IPS-11a (cell line): ENCODE measurements at regions not wholly inside any gene's neighbourhood (a gene's known extent, or its start where the extent isn't known, plus 50 kb on each side); places are given as distances from the start of the nearest gene placed in this dataset.

Experiments
- H3K4me3 ChIP-seq: one replicate; pipeline ENCODE4 v1.5.1; 2013; ENCODE audit warnings: low read depth, low read length, control low read depth

DNA sequence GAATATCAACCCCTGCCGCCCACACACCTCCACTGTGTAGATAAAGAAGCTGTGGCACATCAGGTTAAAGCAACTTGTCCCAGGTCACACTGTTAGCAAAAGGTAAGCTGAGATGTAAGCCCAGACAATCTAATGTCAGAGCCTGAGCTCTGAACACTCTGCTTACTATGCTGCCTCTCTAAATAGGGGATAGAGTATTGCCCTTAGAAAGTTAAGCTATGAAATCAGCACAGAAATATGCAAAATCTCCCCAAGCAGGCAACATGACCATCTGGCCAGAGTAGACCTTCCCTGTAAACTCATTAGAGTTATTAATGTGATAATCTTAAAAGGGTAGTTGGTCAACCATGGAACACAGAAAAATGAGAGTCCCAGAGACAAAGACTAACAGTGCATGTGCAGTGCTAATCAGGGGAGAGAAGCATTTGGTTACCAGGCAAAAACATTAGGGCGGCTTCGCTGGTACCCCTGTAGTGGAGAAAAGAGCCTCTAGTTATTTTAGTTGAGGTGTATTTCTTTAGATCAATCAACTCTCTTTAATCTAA lies 171.0 kb downstream of the BTG1 start:
- H3K4me3 ChIP-seq: no peak overlapping the region

DNA sequence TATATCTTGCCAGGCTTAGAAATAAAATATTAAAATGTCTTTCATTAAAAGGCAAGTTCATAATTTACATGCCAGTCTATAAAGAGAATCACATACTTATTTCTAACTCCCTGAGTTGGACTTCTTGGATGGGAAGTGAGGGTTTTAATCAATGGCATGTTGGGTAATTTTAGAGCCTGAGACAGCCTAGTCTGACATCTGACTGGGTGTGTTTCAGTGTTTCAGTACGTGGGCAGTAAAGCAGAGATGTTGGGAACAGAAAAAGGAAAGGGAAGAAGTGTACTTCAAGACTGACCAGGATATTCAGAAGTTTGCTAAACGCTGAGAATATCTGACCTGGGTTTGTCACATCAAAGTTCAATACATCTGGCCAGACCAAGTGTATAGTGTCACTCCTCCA lies 171.8 kb downstream of the BTG1 start:
- H3K4me3 ChIP-seq: no peak overlapping the region

DNA sequence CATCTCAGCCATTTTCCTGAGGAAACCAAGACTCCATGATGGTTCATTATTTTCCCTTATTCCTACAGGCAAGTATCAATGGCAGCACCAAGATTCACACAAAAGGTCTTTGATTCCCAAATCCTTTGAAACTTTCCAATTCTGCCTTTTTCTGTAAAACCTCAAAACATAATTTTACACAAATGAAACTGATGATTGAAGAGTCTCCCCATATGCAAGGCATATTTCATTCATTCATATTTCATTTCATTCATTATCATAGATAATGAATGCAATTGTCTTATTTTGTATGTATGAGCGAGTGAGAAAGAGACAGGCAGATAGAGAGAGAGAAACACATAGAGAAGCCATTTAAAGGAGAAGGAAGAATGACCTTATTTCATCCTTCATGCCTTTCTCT lies 172.8 kb downstream of the BTG1 start:
- no peak overlapping the region for H3K4me3 ChIP-seq

DNA sequence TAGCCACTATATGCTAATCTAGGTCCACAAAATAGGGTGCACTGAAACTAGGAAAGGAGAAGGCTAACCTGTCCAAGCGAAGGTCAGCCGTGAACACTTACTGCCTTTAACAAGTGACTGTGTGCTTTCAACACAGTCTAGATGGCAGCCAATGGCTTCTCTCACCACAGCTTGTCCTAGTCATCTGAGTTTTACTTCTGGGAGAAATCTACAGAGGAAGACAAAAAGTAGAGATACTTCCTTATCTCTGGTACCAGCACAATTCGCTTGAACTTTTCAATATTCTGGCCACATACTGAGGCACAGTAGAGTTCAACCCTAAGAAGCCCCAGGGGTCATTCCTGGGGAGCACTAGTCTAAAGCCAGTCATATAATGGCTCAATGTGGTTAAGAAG lies 176.9 kb downstream of the BTG1 start:
- no peak overlapping the region for H3K4me3 ChIP-seq

DNA sequence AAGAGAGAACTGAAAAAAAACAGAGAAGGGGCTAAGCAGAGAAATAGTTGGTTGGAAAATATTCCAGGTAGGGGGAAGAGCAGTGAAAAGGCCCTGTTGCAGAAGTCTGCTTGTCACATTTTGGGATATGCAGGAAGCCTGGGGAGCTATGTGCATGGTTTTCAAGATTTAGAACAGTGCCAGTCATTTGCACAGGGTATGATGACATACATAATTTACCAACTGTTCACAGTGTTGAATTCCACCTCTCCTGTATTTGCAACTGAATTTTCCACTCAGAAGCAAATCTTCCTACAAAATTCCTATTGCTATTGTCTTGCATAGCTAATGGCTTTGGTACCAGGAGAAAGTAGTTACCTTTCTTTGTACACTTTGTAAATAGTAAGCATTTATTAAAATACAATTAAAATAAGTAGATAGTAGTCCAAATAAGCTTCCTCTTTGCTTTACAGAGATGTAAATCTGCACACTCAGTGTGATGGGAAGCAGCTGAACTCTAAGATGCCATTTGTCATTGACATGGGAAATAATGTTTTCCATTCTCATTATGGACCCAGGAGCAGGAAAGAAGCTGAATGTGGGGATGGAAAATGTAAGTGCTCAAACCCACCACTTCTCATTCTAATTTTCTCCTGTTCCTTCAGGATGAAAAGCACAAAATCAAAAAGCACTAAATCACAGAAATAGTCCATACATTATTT lies 177.4 kb downstream of the BTG1 start:
- H3K4me3 ChIP-seq: no peak overlapping the region

DNA sequence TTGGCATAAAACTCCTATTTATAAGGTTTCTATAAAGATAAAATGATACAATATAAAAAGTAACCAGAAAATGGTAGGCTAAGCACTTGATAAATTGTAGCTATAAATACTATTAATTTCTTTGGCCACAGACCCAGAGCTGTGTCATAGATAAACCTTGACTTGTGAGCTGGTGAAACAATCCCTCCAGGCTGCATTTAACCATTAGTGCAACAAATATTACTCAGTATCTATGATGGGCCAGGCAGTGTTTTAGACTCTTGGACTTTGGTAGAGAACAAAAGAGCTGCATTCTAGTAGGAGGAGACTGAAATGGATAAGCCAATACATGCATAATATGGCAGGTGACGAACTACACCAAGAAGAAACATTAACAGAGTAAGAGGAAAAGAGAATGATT lies 178.1 kb downstream of the BTG1 start:
- no peak overlapping the region for H3K4me3 ChIP-seq

DNA sequence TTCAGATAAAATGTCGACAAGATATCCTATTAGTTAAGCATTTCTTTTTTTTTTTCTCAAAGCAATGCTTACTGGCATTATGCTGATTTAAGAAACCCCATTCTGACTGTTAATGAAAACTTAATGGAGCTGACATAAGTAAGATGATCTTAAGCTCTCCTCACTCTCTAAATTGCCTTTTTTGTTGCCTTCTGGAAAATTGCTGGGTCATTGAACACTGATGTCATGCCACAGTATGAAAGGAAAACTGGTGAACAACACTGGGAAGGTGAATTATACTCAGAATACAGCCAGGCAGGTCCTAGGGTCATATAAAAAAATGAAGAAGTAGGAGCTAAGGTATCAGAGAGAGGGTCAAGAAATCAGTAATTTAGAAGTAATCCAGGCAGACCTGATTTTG lies 179.9 kb downstream of the BTG1 start:
- no peak overlapping the region for H3K4me3 ChIP-seq

DNA sequence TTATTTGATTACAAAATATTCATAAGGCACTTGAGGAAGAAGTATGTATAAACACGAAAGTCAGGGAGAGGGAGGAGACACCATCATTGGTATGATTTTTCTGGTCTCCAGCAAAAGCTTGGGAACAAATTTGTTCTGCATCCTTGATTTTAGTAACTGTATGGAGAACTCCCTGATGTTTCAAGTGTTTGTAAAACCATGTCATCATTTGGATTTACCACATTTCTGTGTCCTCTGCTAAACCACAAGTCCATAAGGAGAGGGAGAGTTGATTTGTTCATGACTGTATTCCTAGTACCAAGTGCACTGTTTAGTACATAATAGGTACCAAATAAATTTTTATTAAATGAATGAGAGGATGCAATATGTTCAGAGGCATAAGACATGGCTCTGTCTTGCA lies 181.1 kb downstream of the BTG1 start:
- H3K4me3 ChIP-seq: no peak overlapping the region

DNA sequence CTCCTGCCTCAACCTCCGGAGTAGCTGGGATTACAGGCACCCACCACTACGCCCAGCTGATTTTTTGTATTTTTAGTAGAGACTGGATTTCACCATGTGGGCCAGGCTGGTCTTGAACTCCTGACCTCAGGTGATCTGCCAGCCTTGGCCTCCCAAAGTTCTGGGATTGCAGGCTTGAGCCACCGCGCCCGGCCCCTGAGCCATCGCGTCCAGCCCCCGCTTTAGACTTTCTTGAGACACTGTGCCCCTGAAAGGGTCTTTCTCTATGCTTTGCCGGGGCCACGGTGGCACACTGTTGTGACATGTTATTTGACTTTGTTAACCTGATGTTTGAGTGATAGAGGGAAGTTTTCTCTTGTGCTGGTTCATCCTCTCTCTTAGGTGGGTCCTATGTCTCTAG lies 186.4 kb downstream of the BTG1 start:
- no peak overlapping the region for H3K4me3 ChIP-seq

DNA sequence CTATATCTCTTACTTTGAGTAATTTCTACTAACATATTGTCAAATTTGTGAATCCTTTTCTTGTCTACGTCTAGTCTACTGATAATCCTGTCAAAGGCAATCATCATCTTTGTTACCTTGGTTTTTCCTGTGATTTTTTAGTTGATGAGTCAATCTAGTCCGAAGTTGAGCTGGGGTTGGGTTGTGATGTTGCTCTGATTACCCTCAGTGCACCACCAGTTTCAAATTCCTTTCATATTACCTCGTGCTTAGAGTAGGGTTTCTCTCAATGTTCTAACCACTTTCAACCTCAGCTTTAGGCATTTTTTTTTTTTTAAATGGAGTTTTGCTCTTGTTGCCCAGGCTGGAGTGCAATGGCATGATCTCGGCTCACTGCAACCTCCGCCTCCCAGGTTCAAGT lies 186.8 kb downstream of the BTG1 start:
- H3K4me3 ChIP-seq: no peak overlapping the region

DNA sequence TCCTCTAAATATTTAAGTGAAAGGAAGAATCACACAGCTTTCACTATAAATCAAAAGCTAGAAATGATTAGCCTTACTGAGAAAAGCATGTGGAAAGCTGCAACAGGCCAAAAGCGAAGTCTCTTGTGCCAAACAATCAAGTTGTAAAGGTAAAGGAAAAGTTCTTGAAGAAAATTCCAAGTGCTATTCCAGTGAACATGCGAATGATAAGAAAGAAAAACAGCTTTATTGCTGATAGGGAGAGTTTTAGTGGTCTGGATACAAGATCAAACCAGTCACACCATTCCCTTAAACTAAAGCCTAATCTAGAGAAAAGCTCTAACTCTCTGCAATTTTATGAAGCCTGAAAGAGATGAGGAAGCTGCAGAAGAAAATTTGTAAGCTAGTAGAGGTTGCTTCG lies 190.9 kb downstream of the BTG1 start:
- H3K4me3 ChIP-seq: no peak overlapping the region

DNA sequence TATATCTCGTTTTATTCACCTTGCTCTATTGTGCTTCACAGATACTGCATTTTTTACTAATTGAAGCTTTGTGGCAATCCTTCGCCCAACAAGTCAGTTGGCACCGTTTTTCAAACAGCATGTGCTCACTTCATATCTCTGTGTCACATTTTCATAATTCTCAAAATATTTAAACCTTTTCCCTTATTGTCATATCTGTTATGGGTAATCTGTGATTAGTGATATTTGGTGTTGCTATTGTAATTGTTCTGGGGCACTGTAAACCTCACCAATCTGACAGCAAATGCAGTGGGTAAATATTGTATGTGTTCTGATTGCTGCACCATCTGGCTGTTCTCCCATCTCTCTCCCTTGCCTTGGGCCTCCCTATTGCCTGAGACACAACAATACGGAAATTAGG lies 191.3 kb downstream of the BTG1 start:
- H3K4me3 ChIP-seq: no peak overlapping the region

DNA sequence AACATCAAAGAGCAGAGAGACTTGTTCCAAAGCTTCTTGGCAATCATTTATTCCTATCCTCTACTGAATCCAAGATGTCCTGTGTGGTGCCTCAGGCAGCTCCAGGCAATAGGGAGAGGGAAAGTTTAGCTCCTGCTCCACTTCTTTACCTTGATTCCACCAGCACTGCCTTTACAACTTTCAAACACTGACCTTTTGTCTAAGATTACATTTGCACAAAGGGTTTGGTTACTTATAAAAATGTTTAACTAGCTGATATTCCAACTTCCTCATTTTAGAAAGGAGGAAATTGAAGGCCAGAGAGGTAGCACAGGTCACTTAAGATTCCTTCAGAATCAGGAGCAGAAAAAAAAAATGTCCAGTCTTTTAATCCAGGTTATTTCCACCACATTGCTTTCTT lies 192.7 kb downstream of the BTG1 start:
- no peak overlapping the region for H3K4me3 ChIP-seq

DNA sequence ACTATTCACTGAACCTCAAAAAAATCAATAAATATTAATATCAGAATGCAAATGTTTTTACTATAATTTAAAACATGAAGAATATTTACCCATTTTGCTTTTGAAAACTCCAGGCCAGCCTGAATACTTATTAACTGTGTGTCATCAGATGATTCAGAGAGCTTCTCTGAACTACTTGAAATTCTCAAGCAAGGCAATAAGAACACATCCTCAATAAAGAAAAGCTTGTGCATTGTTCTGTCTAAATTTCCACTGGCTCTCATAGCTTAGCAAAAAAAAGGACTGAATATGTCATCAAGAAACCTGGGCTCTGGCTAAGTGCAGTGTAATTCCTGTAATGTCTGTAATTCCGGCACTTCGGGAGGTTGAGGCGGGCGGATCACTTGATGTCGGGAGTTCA lies 194.1 kb downstream of the BTG1 start:
- H3K4me3 ChIP-seq: no peak overlapping the region

DNA sequence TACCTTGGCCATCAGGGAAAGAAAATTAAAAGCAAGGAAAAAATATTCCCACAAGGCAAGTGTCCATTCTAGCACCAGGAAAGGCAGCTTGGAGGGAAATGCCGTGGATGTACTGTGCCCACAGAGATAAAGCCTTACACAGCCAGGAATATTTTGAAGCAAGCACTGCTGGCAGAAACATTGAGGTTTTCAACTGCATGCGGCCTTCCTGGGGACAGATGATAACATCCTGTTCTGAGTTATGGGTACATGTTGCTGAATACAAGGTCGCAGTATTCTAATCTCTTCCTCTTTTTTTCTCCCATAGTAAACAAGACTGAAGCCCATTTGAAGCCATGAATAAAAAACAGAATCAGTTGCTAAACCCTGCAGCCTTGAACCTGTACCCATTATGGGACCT lies 197.1 kb downstream of the BTG1 start:
- H3K4me3 ChIP-seq: no peak overlapping the region

DNA sequence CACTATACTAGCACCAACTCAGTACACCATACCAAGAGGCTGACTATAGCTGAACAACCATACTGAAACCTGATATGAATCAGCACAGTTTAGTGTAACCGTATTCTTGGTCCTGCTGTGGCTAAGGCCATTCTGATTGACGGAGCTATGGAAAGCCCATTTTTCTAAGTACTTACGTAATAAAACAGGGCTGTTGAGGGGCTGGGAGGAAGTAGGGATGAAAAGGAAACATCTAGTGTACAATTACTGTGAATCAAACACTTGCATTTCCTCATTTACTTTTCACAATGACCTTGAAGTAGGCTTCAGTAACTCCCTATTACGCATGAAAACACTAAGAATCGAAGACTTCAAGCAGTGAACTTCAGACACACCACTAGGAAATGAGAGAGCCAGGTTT lies 198.2 kb downstream of the BTG1 start:
- H3K4me3 ChIP-seq: no peak overlapping the region

DNA sequence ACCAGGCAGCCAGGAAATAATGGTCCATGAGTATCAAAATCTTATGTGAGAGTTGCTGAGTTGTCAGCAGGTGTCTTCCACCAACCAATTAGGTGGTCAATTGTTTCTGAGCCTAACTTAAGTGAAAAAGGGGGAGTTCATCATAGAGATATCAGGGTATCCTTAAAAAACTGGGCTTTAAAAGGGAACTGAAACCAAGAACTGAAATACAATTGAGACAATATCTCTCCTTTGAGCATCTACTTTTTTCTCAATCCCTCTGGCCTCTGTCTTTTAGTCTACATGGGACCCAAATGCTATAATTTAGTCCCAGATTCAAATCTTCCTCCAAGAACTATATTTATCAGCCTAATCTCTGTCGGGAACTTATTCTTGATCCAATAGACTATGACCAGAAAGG lies 201.0 kb downstream of the BTG1 start:
- no peak overlapping the region for H3K4me3 ChIP-seq

DNA sequence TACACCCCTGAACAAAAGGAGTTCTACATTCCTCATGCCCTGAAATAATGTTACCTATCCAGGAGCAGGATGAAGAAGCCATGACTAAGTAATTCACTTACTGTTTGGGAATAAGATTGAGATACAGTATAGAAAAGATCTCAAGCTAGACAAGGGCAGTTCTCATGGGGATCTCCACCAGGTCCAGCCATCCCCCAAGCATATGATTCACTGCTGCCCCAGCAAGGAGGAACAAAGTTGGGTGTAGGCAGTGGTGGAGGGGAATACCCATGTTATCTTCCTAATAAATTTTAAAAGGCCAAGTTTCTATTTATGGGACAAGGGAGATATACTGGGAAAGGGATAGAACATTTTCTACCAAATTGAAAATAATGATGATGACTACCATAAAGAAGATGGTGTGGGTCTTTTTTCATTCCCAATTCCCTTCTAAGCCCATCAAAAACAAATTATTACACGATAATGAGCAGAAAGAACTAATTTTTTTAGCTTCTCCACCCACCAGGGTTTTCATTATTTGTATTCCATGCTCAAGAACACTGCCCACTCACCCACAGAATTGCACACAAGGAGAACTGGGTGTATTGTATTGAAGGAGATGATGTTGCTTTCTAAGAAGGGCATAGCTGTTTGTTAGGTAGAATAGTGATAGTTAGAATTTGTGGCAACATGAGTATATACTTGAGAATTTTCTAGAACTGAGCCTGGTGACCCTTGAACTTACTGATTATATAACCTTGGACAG lies 204.6 kb downstream of the BTG1 start:
- H3K4me3 ChIP-seq: no peak overlapping the region

DNA sequence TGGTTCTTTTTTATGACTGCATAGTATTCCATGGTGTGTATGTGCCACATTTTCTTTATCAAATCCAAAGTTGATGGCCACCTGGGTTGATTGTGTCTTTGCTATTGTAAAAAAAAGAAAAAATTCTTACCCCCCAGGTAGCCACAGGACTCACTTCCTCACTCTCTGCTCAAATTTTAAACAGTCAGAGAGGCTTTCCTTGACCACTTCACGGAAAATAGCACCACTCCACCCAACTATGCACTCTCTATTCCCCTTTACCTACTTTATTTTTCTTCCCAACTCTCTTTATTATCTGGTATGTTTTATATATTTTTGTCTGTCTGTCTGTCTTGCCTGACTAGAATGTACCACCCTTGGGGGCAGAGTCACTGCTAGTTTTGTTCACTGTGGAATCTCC lies 205.3 kb downstream of the BTG1 start:
- H3K4me3 ChIP-seq: no peak overlapping the region

DNA sequence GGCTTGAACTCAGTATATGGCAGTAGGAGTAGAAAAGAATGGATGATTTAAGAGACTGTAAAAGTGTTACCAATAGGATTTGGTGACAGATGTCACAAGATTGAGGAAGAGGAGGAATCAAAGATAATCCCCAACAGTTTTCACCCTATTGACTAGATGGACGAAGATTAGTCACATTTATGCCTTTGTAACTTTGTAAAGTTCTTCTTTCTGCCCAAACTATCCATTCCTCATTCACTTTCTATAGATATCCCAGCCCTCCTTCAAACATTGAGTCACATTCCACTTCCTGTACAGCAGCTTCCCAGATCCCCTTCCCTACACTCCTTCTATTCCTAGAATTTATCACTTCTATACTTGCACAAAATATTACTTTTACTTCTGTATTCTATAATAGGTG lies 207.9 kb downstream of the BTG1 start:
- H3K4me3 ChIP-seq: no peak overlapping the region

DNA sequence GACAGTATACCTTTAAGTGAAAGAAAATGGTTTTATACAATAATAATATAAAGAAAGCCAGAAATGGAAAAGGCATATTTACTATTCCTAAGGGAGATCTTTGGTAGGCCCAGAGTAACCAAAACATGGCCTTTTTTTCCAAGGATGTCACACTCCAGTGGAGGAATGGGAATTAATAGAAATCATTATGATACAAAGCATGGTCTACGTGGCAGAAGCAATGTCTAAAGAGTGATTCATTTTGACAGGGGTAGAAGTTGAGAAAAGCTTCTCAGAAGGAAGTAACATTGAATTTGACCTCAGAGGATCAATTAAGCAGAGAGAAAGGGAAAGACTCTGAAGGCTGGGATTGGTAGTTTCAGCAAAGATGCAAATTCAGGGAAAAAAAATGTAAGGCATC lies 208.6 kb downstream of the BTG1 start:
- no peak overlapping the region for H3K4me3 ChIP-seq

DNA sequence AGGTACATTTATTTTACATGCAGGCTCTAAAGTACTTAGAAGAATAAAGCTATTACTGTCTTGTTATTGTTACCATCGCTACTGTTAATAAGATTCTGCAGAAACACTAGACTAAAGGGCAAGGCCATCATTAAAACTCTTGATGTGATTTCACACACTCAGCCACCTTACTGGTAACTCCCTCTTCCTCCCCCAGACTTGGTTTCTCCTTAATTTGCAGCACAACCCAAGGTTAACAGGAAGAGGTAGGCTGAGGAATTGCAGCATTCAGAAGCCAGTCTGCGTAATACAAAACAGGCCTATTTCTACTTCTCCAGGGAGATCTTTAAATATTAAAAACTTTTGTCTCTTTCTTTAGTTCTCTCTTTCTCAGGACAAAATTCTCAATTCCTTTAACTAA lies 210.3 kb downstream of the BTG1 start:
- H3K4me3 ChIP-seq: no peak overlapping the region

DNA sequence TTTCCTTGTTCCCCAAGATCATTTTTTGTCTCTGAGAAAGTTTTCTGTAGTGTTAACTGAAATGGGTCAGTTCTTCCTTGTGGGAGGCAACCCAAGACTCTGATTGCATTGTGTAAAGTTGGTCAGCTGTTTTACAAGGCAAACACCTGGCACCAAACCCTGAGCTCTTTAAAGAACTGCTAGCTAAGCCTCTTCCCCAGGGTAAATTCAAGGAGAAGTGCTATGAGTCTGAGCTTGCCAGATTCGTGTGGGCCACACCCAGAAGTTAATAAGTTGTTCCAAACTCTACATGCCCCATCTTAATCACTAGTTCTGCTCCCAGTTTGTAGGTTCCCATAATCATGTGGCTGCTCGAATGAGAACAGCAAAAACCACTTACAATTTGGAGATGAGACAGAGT lies 214.5 kb downstream of the BTG1 start:
- no peak overlapping the region for H3K4me3 ChIP-seq
